AG04449 (cell line): ENCODE measurements at regions not wholly inside any gene's neighbourhood (a gene's known extent, or its start where the extent isn't known, plus 50 kb on each side); places are given as distances from the start of the nearest gene placed in this dataset.

Experiments used
- CTCF ChIA-PET: fragments of 350-600 bp; formaldehyde crosslinking; extraction: SDS; loops from one replicate; lab custom pipeline; 2021; ENCODE audit warnings: antibody characterized with exemption; lab: Yijun Ruan, JAX
- POLR2A ChIA-PET: fragments of 400-600, 350-600 bp; formaldehyde crosslinking; extraction: SDS; loops from one replicate; lab custom pipeline; 2020; ENCODE audit warnings: antibody characterized with exemption, inconsistent platforms; lab: Yijun Ruan, JAX
- DNase-seq: peaks from one replicate; pipeline ENCODE4 v3.0.0-alpha.2; 2010; ENCODE audit warnings: low read depth, low spot score
- H3K4me3 ChIP-seq: 2 replicates; pipeline ENCODE4 v1.5.1; 2011; ENCODE audit warnings: low read depth, mild to moderate bottlenecking, control low read depth, low read length
- TF ChIP-seq, protein P1 (sequence below): IDR thresholded peaks from one replicate; pipeline ENCODE4 v1.5.1; 2011; ENCODE audit warnings: mild to moderate bottlenecking, moderate library complexity, low read length, control low read depth, inconsistent platforms; ENCODE audit not compliant: insufficient read depth; ENCODE audit errors: missing control alignments

DNA sequence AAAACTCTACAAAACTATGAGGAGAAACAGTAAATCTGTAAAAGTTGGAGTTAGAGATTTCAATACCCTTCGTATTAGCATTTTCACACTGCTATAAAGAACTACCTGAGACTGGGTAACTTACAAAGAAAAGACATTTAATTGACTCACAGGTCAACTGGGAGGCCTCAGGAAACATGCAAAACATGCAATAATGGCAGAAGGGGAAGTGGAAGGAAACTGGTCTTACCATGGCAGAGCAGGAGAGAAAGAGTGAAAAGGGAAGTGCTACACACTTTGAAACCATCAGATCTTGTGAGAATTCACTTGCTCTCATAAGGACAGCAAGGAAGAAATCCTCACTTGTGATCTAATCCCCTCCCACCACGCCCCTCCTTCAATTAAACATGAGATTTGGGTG is 949.9 kb downstream of the TECRL start:
- ChIA-PET CTCF (no interaction called here), POLR2A (no interaction called here)
- TF ChIP-seq, protein P1, sequence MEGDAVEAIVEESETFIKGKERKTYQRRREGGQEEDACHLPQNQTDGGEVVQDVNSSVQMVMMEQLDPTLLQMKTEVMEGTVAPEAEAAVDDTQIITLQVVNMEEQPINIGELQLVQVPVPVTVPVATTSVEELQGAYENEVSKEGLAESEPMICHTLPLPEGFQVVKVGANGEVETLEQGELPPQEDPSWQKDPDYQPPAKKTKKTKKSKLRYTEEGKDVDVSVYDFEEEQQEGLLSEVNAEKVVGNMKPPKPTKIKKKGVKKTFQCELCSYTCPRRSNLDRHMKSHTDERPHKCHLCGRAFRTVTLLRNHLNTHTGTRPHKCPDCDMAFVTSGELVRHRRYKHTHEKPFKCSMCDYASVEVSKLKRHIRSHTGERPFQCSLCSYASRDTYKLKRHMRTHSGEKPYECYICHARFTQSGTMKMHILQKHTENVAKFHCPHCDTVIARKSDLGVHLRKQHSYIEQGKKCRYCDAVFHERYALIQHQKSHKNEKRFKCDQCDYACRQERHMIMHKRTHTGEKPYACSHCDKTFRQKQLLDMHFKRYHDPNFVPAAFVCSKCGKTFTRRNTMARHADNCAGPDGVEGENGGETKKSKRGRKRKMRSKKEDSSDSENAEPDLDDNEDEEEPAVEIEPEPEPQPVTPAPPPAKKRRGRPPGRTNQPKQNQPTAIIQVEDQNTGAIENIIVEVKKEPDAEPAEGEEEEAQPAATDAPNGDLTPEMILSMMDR = no peak
- no peak overlapping the region for H3K4me3 ChIP-seq
- DNase-seq = no peak

DNA sequence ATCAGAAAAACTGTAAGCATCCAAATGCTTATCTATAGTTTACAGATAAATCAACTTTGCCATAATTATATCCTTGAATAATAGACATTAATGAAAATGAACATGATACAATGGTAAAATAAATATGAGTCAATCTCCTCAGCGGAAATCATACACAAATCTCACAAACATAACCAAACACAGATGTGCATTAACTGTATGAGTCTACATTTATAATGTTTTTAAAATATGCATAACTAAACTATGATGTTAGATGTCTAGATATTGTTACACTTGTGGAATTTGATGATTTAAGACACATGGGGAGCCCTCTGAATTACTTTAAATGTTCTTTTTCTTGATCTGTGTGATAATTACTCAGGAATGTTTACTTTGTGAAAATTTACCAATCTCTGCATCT is 951.2 kb downstream of the TECRL start:
- POLR2A ChIA-PET = no interaction called here
- TF ChIP-seq, protein P1 = no peak

DNA sequence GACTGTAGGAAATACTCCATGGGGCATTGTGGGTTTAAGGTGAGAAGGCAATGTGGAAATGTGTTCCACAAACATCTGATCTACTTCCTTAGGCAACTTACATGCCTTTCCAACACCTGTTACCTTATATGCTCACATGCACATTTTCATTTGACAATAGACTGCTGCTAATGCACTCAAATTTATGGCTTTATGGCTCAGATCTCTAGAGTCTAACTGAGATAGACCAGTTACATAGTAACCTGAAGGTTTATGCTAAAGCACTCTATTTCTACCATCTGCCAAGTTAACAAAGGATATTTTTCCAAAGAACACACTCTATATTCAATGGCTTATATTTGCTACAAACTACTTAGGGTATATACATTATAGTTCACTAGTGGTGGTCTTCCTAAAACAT is 969.0 kb downstream of the TECRL start:
- no peak overlapping the region for H3K4me3 ChIP-seq
- POLR2A ChIA-PET = no interaction called here
- no peak for DNase-seq
- CTCF ChIA-PET = no interaction called here
- TF ChIP-seq, protein P1 = no peak

More for the DNA sequence above, 951.2 kb downstream of the TECRL start:
- CTCF ChIA-PET = no interaction called here
- H3K4me3 ChIP-seq = no peak overlapping the region
- DNase-seq = no peak

DNA sequence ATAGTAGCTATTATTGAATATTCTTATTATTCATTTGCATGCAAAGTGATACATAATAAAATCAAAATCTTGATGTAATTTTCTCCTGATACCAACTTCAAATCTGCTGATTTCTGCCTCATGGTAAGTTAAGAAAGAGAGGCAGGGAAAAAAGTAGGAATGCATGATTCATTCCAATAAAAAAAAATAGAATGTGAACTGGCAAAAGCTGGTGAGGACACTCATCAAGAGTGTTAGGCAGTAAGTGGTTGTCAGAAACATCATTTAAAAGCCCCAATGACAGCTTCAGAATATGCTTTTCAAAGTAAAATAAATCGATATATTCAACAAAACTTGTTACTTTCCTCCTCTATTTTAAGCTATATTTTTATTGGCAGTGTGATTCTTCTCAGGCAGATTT is 979.1 kb downstream of the TECRL start:
- ChIA-PET CTCF (no interaction called here), POLR2A (no interaction called here)
- TF ChIP-seq, protein P1 = no peak
- no peak overlapping the region for H3K4me3 ChIP-seq
- no peak for DNase-seq

DNA sequence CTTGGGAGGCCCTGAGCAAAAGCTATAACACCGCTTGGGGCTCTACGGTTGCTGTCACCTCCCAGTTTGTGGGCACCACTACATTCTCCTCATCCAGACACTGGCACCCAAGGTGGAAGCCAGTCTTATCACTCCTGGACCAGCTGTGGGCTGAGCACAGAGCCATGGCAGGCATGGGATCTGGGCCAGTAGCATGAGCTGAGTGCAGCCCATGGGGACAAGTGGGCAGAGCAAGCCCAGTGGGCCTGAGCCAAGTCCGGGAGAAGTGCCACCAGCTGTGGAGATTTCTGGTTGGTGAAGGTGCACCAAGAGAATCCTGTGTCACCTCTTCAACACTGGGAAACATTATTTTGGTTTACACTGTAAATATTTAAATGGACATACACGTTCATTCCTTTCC is 1013.0 kb downstream of the TECRL start:
- CTCF ChIA-PET = no interaction called here
- DNase-seq = no peak
- POLR2A ChIA-PET = no interaction called here
- H3K4me3 ChIP-seq = no peak overlapping the region
- TF ChIP-seq, protein P1 = no peak

DNA sequence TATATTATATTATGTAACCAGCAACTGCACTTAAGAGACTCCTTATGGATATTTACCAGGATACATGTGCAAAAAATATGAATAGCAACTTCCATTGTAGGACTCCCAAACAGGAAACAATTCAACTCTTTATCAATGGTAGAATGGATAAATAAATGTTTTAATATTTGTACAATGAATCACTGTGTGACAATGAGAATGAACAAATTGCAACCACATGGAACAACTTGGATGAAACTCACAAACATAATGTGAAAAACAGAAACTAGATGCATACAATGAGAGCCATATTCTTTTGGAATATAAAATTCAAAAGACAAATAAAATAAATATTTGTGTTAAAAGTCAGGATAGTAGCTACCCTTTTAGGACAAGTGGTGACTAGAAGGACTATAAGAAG is 1015.7 kb downstream of the TECRL start:
- CTCF ChIA-PET = no interaction called here
- H3K4me3 ChIP-seq = no peak overlapping the region
- no peak for DNase-seq
- POLR2A ChIA-PET = no interaction called here
- TF ChIP-seq, protein P1 = no peak
